ENCODE measurements at regions not wholly inside any gene's neighbourhood (a gene's known extent, or its start where the extent isn't known, plus 50 kb on each side); places are given as distances from the start of the nearest gene placed in this dataset.

GRCh38 chr11:129728581-129728980 is 87.1 kb upstream of the TMEM45B start (continued):
- no peak for TF ChIP-seq RBM22 (IDR thresholded peaks at IDR 0.05; ENCODE audit: low read depth, low read length, poor library complexity, severe bottlenecking)
- TF ChIP-seq ZNF347 (CRISPR knock-in tag; IDR thresholded peaks at IDR 0.05; ENCODE audit: low read depth): no peak
- TF ChIP-seq KAT7 (CRISPR knock-in tag; IDR thresholded peaks at IDR 0.05; ENCODE audit: borderline replicate concordance): no peak
- TF ChIP-seq PTRF (tag; IDR thresholded peaks at IDR 0.05): no peak
- TF ChIP-seq, protein P1, sequence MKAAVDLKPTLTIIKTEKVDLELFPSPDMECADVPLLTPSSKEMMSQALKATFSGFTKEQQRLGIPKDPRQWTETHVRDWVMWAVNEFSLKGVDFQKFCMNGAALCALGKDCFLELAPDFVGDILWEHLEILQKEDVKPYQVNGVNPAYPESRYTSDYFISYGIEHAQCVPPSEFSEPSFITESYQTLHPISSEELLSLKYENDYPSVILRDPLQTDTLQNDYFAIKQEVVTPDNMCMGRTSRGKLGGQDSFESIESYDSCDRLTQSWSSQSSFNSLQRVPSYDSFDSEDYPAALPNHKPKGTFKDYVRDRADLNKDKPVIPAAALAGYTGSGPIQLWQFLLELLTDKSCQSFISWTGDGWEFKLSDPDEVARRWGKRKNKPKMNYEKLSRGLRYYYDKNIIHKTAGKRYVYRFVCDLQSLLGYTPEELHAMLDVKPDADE (conservative IDR thresholded peaks at IDR 0.05; ENCODE audit: control insufficient read depth, low read depth, low read length): no peak
- TF ChIP-seq MEF2A (IDR thresholded peaks at IDR 0.05; ENCODE audit: control insufficient read depth, low read depth, low read length): no peak
- no peak for TF ChIP-seq EP300 (IDR thresholded peaks at IDR 0.05; ENCODE audit: low read length)

DNA sequence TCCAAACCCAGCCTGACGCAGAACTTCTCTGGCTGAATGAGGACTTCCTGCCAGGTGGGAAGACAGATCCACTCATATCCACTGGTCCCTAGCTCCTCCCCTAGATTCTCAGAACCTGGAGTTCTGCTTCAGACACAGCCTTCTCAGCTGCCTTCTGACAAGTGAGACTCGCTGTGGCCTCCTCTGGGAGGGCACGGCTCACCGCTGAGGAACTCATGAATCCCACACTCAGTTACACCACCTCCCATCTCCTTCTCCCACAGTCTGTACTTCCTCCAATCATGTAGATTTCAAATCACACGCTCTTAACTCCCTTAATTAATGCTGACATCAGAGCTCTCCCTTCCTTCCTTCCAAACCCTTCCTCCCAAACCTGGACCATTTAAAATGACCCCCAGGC is 86.4 kb upstream of the TMEM45B start:
- Histone ChIP-seq H3K4me1 (replicated peaks in 1 of 2; ENCODE audit: control insufficient read depth in 2 of 2, insufficient read depth in 2 of 2, low read length in 2 of 2) (no peaks in the 10 kb centered on the region; a peak in 1 of 5 replicates), H3K9me1 (ENCODE audit: control insufficient read depth, insufficient read depth, low read length) (no peaks in the 10 kb centered on the region), H3K4me2 (ENCODE audit: insufficient read depth, low read length) (no peak overlapping the region), H3K9ac (ENCODE audit: insufficient read depth in 1 of 2, low read depth in 2 of 2, low read length in 2 of 2) (no peak overlapping the region), H3K4me3 (no peak overlapping the region), H3K36me3 (ENCODE audit: control insufficient read depth, insufficient read depth, low read length) (no peaks in the 10 kb centered on the region), H4K20me1 (replicated peaks; ENCODE audit: control insufficient read depth, insufficient read depth, low read length) (no peaks in the 10 kb centered on the region), H2AFZ (ENCODE audit: low read depth, low read length) (no peak overlapping the region), H3K9me3 (replicated peaks; ENCODE audit: control insufficient read depth, insufficient read depth, low read depth, low read length) (no peaks in the 10 kb centered on the region), H3K79me2 (ENCODE audit: control insufficient read depth, insufficient read depth, low read length) (no peaks in the 10 kb centered on the region), H3K27ac (ENCODE audit: extremely low read depth, low read depth, low read length) (no peak overlapping the region), H3K27me3 (ENCODE audit: control insufficient read depth in 2 of 2, insufficient read depth in 2 of 2, low read length in 2 of 2) (peaks cover 6 to 44% of the 10 kb centered on the region in 2 experiments)
- ATAC-seq (no peak), FAIRE-seq (no peak), DNase-seq (ENCODE audit: extremely low read depth in 1 of 4, low spot score in 3 of 4) (no peak)
- POLR2A ChIA-PET: no interaction called here
- intact Hi-C loops (cut with micrococcal nuclease): no loop called here
- WGBS (ENCODE audit: insufficient coverage, low coverage, missing lambda C conversion rate): 0% methylated on average over 5 of the region's 5 CpGs
- no TSS peak for BruUV-seq (replicated peaks)
- CTCF ChIA-PET (ENCODE audit: low intra/inter-chr PET ratio): no interaction called here
- in situ Hi-C loops (cut with MboI): no loop called here
- no peak for TF ChIP-seq ZBTB11 (CRISPR knock-in tag; IDR thresholded peaks at IDR 0.05)
- no peak for TF ChIP-seq EP300 (IDR thresholded peaks at IDR 0.05; ENCODE audit: low read length)
- TF ChIP-seq JUND (IDR thresholded peaks at IDR 0.05; ENCODE audit: borderline replicate concordance, low read depth, low read length): no peak
- no peak for TF ChIP-seq JUND (tag; IDR thresholded peaks at IDR 0.05; ENCODE audit: borderline replicate concordance, low read depth, low read length)
- TF ChIP-seq ZSCAN32 (CRISPR knock-in tag; IDR thresholded peaks at IDR 0.05): no peak
- TF ChIP-seq, protein P2, sequence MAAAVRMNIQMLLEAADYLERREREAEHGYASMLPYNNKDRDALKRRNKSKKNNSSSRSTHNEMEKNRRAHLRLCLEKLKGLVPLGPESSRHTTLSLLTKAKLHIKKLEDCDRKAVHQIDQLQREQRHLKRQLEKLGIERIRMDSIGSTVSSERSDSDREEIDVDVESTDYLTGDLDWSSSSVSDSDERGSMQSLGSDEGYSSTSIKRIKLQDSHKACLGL (CRISPR knock-in tag; IDR thresholded peaks at IDR 0.05; ENCODE audit: borderline replicate concordance, poor library complexity, severe bottlenecking): no peak
- TF ChIP-seq EHMT2 (IDR thresholded peaks at IDR 0.05): no peak
- no peak for TF ChIP-seq CHD2 (IDR thresholded peaks at IDR 0.05; ENCODE audit: low read depth, low read length)

Data from K562 (cell line).